Peyer's patch (tissue), 4 donors: ENCODE measurements at regions not wholly inside any gene's neighbourhood (a gene's known extent, or its start where the extent isn't known, plus 50 kb on each side); places are given as distances from the start of the nearest gene placed in this dataset.

ENCODE experiments used
- CTCF ChIP-seq, 6 experiments: fragments of 450-650 bp in 4 of 6; fragments of 200-600 bp in 2 of 6; sonication (generic) in 1 of 6; IDR thresholded peaks; one replicate each; pipeline ENCODE4 v1.5.1; 2017 to 2019; ENCODE audit warnings: antibody characterized with exemption in 6 of 6, mild to moderate bottlenecking in 3 of 6, moderate library complexity in 1 of 6
- POLR2A ChIP-seq, 2 donors: fragments of 450-650 bp; IDR thresholded peaks; one replicate each; pipeline ENCODE4 v1.5.1; 2017; ENCODE audit warnings: antibody characterized with exemption in 2 of 2, mild to moderate bottlenecking in 2 of 2, moderate library complexity in 2 of 2

- TF ChIP-seq CTCF (IDR thresholded peaks at IDR 0.05) (no peak), POLR2A (IDR thresholded peaks at IDR 0.05) (no peak)
These were observed 403.3 kb downstream of the PLK2 start for GRCh38 chr5:58056546-58056945.
